ENCODE measurements at regions not wholly inside any gene's neighbourhood (a gene's known extent, or its start where the extent isn't known, plus 50 kb on each side); places are given as distances from the start of the nearest gene placed in this dataset.

DNA sequence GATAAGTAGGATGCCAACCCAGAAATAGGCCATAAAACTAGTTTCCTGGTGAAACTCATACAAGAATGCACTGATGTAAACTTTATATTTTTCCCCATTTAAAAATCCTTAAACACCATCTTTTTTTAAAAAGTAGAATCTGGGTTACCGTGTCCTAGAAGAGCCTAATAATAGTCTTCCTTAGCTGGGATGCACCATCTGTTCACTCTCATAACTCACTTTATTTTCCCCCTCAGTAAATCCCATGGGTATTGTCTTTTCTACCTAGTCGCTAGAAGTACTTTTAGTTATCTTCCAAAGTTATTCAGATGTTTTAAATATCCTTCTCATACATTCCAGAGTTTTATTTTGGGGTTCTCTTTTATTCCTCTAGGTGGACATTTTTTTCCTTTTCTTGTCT lies 250.2 kb downstream of the PLA2G4A start:
- Histone ChIP-seq H3K9ac (ENCODE audit: low read length) (no peak overlapping the region), H3K4me1 (ENCODE audit: insufficient read depth, low read length, severe bottlenecking) (no peaks in the 10 kb centered on the region), H3K4me2 (ENCODE audit: low read length) (no peak overlapping the region), H3K27me3 (ENCODE audit: insufficient read depth, low read length) (no peaks in the 10 kb centered on the region), H4K20me1 (ENCODE audit: insufficient read depth, low read length) (no peaks in the 10 kb centered on the region), H2AFZ (ENCODE audit: low read length) (no peak overlapping the region), H3F3A (ENCODE audit: insufficient read depth, low read length) (no peaks in the 10 kb centered on the region), H3K27ac (ENCODE audit: low read depth, low read length, poor library complexity, severe bottlenecking) (no peak overlapping the region), H3K4me3 (ENCODE audit: low read depth, low read length, poor library complexity, severe bottlenecking) (no peak overlapping the region), H3K79me2 (ENCODE audit: insufficient read depth, low read length) (no peaks in the 10 kb centered on the region), H3K36me3 (ENCODE audit: insufficient read depth, low read length) (no peaks in the 10 kb centered on the region; the same call in 1 of the 2 replicates), H3K9me3 (ENCODE audit: low read length) (no peaks in the 10 kb centered on the region), H3K9me2 (ENCODE audit: low read depth, low read length) (no peaks in the 10 kb centered on the region)
- TF ChIP-seq, protein P1, sequence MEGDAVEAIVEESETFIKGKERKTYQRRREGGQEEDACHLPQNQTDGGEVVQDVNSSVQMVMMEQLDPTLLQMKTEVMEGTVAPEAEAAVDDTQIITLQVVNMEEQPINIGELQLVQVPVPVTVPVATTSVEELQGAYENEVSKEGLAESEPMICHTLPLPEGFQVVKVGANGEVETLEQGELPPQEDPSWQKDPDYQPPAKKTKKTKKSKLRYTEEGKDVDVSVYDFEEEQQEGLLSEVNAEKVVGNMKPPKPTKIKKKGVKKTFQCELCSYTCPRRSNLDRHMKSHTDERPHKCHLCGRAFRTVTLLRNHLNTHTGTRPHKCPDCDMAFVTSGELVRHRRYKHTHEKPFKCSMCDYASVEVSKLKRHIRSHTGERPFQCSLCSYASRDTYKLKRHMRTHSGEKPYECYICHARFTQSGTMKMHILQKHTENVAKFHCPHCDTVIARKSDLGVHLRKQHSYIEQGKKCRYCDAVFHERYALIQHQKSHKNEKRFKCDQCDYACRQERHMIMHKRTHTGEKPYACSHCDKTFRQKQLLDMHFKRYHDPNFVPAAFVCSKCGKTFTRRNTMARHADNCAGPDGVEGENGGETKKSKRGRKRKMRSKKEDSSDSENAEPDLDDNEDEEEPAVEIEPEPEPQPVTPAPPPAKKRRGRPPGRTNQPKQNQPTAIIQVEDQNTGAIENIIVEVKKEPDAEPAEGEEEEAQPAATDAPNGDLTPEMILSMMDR (IDR thresholded peaks at IDR 0.05; ENCODE audit: low read length): no peak
- no peak for TF ChIP-seq EZH2 (IDR thresholded peaks at IDR 0.05; ENCODE audit: borderline replicate concordance, low read length)

DNA sequence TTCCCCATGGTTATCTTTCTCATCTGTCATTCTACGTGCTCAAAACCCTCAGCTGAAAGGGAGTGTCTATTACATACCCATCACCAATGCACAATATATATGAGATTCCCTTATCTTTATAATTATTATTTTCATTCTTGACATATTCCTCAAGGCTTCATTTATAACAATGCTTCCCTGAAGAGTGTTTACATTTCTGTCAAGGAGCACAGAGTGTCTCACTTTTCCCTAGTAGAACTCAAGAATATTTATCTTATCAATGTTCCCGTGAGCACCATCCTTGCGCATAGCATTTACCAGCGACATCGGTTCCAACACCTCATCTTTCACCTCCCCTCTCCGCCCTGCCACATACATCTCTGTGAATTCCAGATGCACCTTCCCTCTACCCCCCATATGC lies 250.6 kb downstream of the PLA2G4A start:
- no peak overlapping the region for H3K4me3 ChIP-seq (ENCODE audit: low read depth, low read length, poor library complexity, severe bottlenecking)
- no peak overlapping the region for H3K9ac ChIP-seq (ENCODE audit: low read length)
- H3K4me1 ChIP-seq (ENCODE audit: insufficient read depth, low read length, severe bottlenecking): no peaks in the 10 kb centered on the region
- H3K79me2 ChIP-seq (ENCODE audit: insufficient read depth, low read length): no peaks in the 10 kb centered on the region
- H3K9me3 ChIP-seq (ENCODE audit: low read length): no peaks in the 10 kb centered on the region
- no peak overlapping the region for H3K27ac ChIP-seq (ENCODE audit: low read depth, low read length, poor library complexity, severe bottlenecking)
- H2AFZ ChIP-seq (ENCODE audit: low read length): no peak overlapping the region
- H4K20me1 ChIP-seq (ENCODE audit: insufficient read depth, low read length): no peaks in the 10 kb centered on the region
- no peaks in the 10 kb centered on the region for H3K27me3 ChIP-seq (ENCODE audit: insufficient read depth, low read length)
- TF ChIP-seq EZH2 (IDR thresholded peaks at IDR 0.05; ENCODE audit: borderline replicate concordance, low read length): no peak
- TF ChIP-seq, protein P1 (IDR thresholded peaks at IDR 0.05; ENCODE audit: low read length): no peak
- no peaks in the 10 kb centered on the region for H3K9me2 ChIP-seq (ENCODE audit: low read depth, low read length)
- H3K36me3 ChIP-seq (ENCODE audit: insufficient read depth, low read length): no peaks in the 10 kb centered on the region; the same call in 1 of the 2 replicates
- H3F3A ChIP-seq (ENCODE audit: insufficient read depth, low read length): no peaks in the 10 kb centered on the region
- no peak overlapping the region for H3K4me2 ChIP-seq (ENCODE audit: low read length)

- no peak overlapping the region for H3K4me3 ChIP-seq (ENCODE audit: low read depth, low read length, poor library complexity, severe bottlenecking)
- H3K4me2 ChIP-seq (ENCODE audit: low read length): 0 out of 2 replicates have a peak overlapping the region, but pooled peaks have one; percentile 22
- H3K27ac ChIP-seq (ENCODE audit: low read depth, low read length, poor library complexity, severe bottlenecking): no peak overlapping the region
- no peaks in the 10 kb centered on the region for H4K20me1 ChIP-seq (ENCODE audit: insufficient read depth, low read length)
- TF ChIP-seq, protein P1 (IDR thresholded peaks at IDR 0.05; ENCODE audit: low read length): no peak
- TF ChIP-seq EZH2 (IDR thresholded peaks at IDR 0.05; ENCODE audit: borderline replicate concordance, low read length): no peak
- no peak overlapping the region for H2AFZ ChIP-seq (ENCODE audit: low read length)
- H3K9me3 ChIP-seq (ENCODE audit: low read length): no peaks in the 10 kb centered on the region
- no peaks in the 10 kb centered on the region for H3K79me2 ChIP-seq (ENCODE audit: insufficient read depth, low read length)
- no peak overlapping the region for H3K9ac ChIP-seq (ENCODE audit: low read length)
- no peaks in the 10 kb centered on the region for H3K27me3 ChIP-seq (ENCODE audit: insufficient read depth, low read length)
- H3K36me3 ChIP-seq (ENCODE audit: insufficient read depth, low read length): no peaks in the 10 kb centered on the region
- peaks cover 9% of the 10 kb centered on the region for H3K4me1 ChIP-seq (ENCODE audit: insufficient read depth, low read length, severe bottlenecking)
- no peaks in the 10 kb centered on the region for H3F3A ChIP-seq (ENCODE audit: insufficient read depth, low read length)
- H3K9me2 ChIP-seq (ENCODE audit: low read depth, low read length): no peaks in the 10 kb centered on the region
Observed at GRCh38 chr1:187091666-187092065, 262.9 kb downstream of the PLA2G4A start.
